Nephron progenitor cell (in vitro differentiated cells): ENCODE measurements at regions not wholly inside any gene's neighbourhood (a gene's known extent, or its start where the extent isn't known, plus 50 kb on each side); places are given as distances from the start of the nearest gene placed in this dataset.

Experiments
- DNase-seq: peaks from one replicate; pipeline ENCODE4 v3.0.0; 2021
- H3K27ac Mint-ChIP-seq: 2 replicates; pipeline ENCODE4 v1.8.0; 2021; ENCODE audit warnings: mild to moderate bottlenecking, moderate library complexity, mixed read lengths
- H3K27me3 Mint-ChIP-seq: 2 replicates; pipeline ENCODE4 v1.8.0; 2021; ENCODE audit warnings: mild to moderate bottlenecking, low read depth, mixed read lengths; ENCODE audit not compliant: poor library complexity
- H3K36me3 Mint-ChIP-seq: 2 replicates; pipeline ENCODE4 v1.8.0; 2021; ENCODE audit warnings: low read depth, mixed read lengths
- H3K4me1 Mint-ChIP-seq: 2 replicates; pipeline ENCODE4 v1.8.0; 2021; ENCODE audit warnings: mixed read lengths
- H3K4me3 Mint-ChIP-seq: 2 replicates; pipeline ENCODE4 v1.8.0; 2021; ENCODE audit warnings: mild to moderate bottlenecking, moderate library complexity, mixed read lengths
- H3K9me3 Mint-ChIP-seq: 2 replicates; pipeline ENCODE4 v1.8.0; 2021; ENCODE audit warnings: mild to moderate bottlenecking, moderate library complexity, mixed read lengths
- CTCF ChIP-seq: fragments of 200-600 bp; sonication (generic); IDR thresholded peaks from 2 replicates; pipeline ENCODE4 v1.5.0; 2021; ENCODE audit warnings: antibody characterized with exemption

DNA sequence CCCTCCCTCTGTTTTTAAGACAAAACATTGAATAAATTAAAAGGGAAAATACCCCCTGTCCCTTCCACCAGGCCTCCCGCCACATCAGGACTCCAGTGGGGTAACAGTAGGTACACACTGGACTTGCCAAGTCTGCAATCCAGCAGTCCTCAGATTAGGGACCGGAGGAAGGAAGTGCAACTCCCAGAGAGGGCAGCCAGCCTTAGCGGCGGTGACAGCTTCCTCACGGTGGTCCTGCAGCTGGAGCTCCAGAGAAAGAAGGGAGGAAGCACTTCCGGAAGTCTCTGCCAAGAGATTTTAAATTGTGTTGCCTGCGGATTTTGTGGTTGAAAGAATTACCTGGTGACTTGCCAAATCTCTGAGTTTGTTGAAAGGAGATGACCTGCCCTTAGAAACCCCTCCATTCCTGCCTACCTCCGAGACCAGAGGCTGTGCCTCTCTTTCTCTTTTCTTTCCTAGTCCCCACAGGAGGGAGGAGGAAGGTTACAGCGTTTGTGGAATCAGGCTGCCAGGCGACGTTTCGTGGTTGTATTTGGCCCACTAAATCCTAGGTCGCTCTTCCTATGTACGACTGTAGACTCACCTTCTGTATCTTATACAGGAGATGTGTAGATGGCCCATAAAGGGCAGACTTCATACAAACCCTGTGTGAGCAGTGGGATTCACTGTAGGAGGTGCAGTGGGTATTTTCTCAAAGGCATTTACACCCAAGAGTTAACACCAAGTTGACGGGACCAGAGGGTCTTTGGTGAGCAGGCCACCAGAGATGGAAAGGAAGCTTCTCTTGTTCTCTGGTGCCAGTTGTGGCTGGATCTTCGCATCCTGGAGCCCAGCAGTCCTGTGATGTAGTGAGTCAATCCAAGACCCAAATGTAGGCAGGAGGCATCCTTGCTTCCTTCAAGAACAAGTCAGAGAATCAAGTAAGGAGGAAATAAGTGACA is 77.9 kb downstream of the INSIG1 start:
- Mint-ChIP-seq H3K9me3 (no peaks in the 10 kb centered on the region), H3K27me3 (peaks cover 100% of the 10 kb centered on the region), H3K4me1 (peaks cover 28% of the 10 kb centered on the region), H3K27ac (no peak overlapping the region), H3K36me3 (no peaks in the 10 kb centered on the region), H3K4me3 (no peak overlapping the region)
- no peak for TF ChIP-seq CTCF
- DNase-seq, result no peak

DNA sequence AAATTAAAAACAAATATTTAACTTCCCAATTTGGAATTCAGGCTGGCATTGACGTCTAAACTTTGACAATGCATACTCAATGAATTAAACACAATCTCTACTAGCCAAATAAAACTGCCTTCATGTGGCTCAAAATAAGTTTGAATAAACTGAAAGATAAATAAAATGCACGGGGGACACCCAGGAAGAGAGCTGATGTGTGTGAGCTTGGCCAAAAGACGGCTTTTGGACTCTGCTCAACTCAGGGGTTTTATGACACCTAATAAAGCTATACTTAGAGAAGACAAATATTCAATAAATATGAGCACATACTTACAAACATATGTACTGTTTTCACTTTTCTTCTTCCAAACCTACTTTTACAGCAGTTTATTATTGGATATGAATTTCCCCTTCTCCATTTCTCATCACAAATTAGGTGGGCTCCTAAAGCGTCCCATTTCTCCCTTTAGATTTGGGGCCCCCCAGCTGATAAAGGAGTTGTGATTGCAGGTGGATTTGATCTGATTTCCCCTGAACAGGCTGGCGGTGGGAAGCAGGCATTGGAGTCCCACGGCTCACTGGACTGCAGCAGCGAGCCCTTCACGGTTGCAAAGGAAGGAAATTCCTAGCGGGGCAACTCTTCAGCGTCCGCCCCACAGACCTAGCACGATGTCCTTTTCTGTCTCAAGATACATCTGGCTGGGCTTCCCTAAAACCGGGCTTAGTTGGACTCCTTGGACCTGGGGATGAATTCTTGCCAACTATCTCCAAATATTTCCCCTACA is 79.6 kb downstream of the INSIG1 start:
- no peak overlapping the region for H3K27ac Mint-ChIP-seq
- H3K27me3 Mint-ChIP-seq, result peaks cover 100% of the 10 kb centered on the region
- no peak overlapping the region for H3K4me3 Mint-ChIP-seq
- no peaks in the 10 kb centered on the region for H3K9me3 Mint-ChIP-seq
- H3K36me3 Mint-ChIP-seq, result no peaks in the 10 kb centered on the region
- TF ChIP-seq CTCF, result no peak
- DNase-seq, result no peak
- H3K4me1 Mint-ChIP-seq, result peaks cover 39% of the 10 kb centered on the region

DNA sequence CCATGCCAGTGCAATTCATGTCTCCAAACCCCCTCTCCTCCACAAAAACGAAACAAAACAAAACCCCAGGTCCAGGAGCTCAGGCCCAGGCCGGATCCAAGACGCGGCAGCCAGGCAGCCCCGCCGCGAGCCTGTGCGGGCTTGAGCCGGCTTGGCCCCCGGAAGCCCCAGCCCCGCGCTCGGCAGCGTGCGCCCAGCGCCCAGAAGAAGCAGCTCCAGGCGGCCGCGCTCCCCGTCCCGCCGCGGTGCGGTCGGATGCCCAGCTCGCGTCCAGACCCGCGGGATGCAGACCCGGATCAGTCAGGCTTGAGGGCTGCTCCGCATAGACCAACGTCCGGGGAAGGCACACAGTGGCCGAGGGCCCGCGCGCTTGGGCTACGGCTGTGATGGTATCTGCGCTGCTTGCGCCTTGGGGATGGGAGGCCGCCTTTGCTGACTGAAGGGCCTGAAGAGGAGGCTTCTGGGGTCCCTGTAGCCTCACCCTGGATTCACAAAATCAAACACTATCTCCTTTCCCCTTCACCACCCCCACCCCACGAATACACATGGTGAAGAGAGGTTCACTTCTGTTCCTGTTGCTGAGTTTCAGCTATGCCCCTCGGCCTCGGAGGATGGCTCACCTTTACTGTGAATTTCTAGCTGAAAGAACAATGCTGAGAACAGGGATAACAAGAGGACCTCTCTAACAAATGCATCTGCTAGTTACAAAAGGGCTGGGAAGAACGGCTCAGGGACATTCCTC is 79.9 kb upstream of the EN2 start:
- no peaks in the 10 kb centered on the region for H3K36me3 Mint-ChIP-seq
- TF ChIP-seq CTCF, result no peak
- no peak overlapping the region for H3K4me3 Mint-ChIP-seq
- H3K27ac Mint-ChIP-seq, result no peak overlapping the region
- peaks cover 36% of the 10 kb centered on the region for H3K4me1 Mint-ChIP-seq
- peaks cover 100% of the 10 kb centered on the region for H3K27me3 Mint-ChIP-seq
- DNase-seq, result peak; percentile 58
- no peaks in the 10 kb centered on the region for H3K9me3 Mint-ChIP-seq

DNA sequence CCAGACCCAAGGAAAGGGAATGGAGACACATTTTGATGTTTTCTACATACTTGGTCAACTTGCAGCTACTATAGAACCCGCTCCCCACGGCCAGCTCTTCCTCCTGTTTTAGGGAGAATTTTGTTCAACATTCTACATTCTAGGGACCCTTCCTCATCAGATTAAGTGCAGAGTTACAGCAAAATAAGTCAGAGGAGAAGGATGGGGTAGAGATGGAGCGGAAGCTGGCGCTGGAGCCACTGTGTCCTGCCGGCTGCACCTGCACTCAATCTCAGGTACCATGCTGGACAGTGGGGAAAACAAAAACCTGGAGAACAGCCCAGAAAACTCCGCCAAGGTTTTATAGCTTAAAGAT is 79.4 kb upstream of the EN2 start:
- no peak for DNase-seq
- no peak overlapping the region for H3K4me3 Mint-ChIP-seq
- H3K27me3 Mint-ChIP-seq, result peaks cover 100% of the 10 kb centered on the region
- H3K27ac Mint-ChIP-seq, result no peak overlapping the region
- TF ChIP-seq CTCF, result no peak
- H3K4me1 Mint-ChIP-seq, result peaks cover 30% of the 10 kb centered on the region
- no peaks in the 10 kb centered on the region for H3K9me3 Mint-ChIP-seq
- no peaks in the 10 kb centered on the region for H3K36me3 Mint-ChIP-seq

DNA sequence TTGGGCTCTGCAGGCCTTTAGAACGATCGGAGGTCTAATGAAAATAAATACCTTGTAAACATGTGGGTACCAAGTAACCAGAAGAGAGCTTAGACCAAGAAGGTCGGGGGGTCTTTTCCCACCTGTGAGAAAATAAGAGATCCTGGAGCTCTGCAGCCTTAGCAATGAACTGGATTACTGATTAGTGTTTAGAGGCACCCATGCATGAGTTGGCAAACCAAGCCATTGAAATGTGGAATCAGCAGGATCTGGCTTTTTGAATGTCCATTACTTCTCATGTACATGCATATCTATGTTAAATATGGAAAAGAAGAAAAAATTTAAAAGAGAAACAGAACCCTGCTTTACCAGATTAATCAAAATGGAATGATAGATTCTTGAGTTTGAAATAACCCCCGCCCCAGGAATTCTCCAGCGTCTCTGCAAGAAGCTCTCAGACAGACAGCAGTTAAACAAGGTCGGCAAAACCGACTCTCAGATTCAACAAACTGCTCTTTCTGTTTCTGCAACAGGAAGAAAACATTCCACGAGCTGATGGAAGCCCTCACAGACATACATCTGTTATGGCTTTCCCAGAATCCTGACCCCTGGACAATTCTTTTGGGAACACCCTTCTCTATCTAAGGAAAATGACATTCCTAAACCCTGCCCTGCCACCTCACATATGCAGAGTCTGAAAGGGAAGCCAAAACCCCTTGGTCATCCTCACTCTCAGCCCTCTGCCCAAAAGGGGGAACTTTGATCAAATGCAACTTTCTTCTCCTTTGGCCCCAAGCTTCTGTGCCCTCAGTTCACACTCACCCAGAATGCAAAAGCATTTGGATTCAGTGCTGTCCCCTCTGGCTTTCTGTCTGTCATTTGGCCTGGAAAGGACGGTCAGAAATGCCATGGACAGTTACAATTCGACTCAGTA is 78.7 kb upstream of the EN2 start:
- no peak for TF ChIP-seq CTCF
- H3K27me3 Mint-ChIP-seq, result peaks cover 100% of the 10 kb centered on the region
- H3K27ac Mint-ChIP-seq, result no peak overlapping the region
- H3K4me1 Mint-ChIP-seq, result peaks cover 30% of the 10 kb centered on the region
- no peaks in the 10 kb centered on the region for H3K36me3 Mint-ChIP-seq
- H3K9me3 Mint-ChIP-seq, result no peaks in the 10 kb centered on the region
- no peak overlapping the region for H3K4me3 Mint-ChIP-seq
- DNase-seq, result no peak
